GM12878 (cell line): ENCODE measurements at regions not wholly inside any gene's neighbourhood (a gene's known extent, or its start where the extent isn't known, plus 50 kb on each side); places are given as distances from the start of the nearest gene placed in this dataset.

ENCODE experiments used
- ATAC-seq: fragments of 200-7000 bp; cut with Tn5 transposase; 3 replicates; pipeline ENCODE4 v1.9.1; 2020; ENCODE audit warnings: mild to moderate bottlenecking, moderate library complexity
- BruUV-seq: library from RNA; stranded (reverse); fragments of 400-500 nt; replicated peaks from 2 replicates; lab custom pipeline; 2021; lab: Mats Ljungman, UMichigan
- CTCF ChIA-PET: fragments of 300-600 bp; sonication (Branson Sonifier 250); formaldehyde crosslinking; extraction: SDS; loops from one replicate; lab custom pipeline; 2021; ENCODE audit warnings: inconsistent platforms; lab: Yijun Ruan, JAX
- POLR2A ChIA-PET: fragments of 350-600 bp; formaldehyde crosslinking; extraction: SDS; loops from one replicate; lab custom pipeline; 2021; ENCODE audit warnings: inconsistent platforms; lab: Charles Lee
- RAD21 ChIA-PET: fragments of 300-600 bp; sonication (Branson Sonifier 250); formaldehyde crosslinking; loops from one replicate; lab custom pipeline; 2023; ENCODE audit warnings: antibody characterized with exemption; ENCODE audit not compliant: unreplicated experiment; lab: Charles Lee
- SMC1A ChIA-PET: fragments of 300-600 bp; sonication (Branson Sonifier 250); formaldehyde crosslinking; loops from one replicate; lab custom pipeline; 2023; ENCODE audit not compliant: unreplicated experiment, uncharacterized antibody; lab: Charles Lee
- DNase-seq: peaks from one replicate; pipeline ENCODE4 v3.0.0-alpha.2; 2011; ENCODE audit warnings: low read depth, low spot score
- FAIRE-seq: peaks from 3 replicates; lab custom pipeline; 2011; peaks lifted over from hg19 to GRCh38; lab: Jason Lieb, UNC
- H2AFZ ChIP-seq: 2 replicates; pipeline ENCODE4 v1.6.0; 2011; ENCODE audit warnings: low read depth, low read length, control low read depth; ENCODE audit not compliant: control insufficient read depth
- H3K27ac ChIP-seq: 2 replicates; pipeline ENCODE4 v1.5.1; 2011; ENCODE audit warnings: control low read depth; ENCODE audit not compliant: control insufficient read depth, insufficient read depth
- H3K27me3 ChIP-seq, 2 experiments: replicated peaks in 1 of 2; 2 replicates each; pipeline versions ENCODE4 v1.6.0 to v1.6.1; 2011; ENCODE audit warnings: low read length in 1 of 2; ENCODE audit not compliant: control insufficient read depth in 2 of 2, insufficient read depth in 2 of 2
- H3K36me3 ChIP-seq, 2 experiments: 2 replicates each; pipeline ENCODE4 v1.5.1; 2011; ENCODE audit warnings: low read length in 1 of 2; ENCODE audit not compliant: control insufficient read depth in 2 of 2, insufficient read depth in 2 of 2
- H3K4me1 ChIP-seq: 2 replicates; pipeline ENCODE4 v1.6.1; 2011; ENCODE audit warnings: mild to moderate bottlenecking, low read length, moderate library complexity, mixed read lengths; ENCODE audit not compliant: control insufficient read depth, insufficient read depth
- H3K4me2 ChIP-seq: 2 replicates; pipeline ENCODE4 v1.6.0; 2011; ENCODE audit warnings: control low read depth; ENCODE audit not compliant: control insufficient read depth, insufficient read depth
- H3K4me3 ChIP-seq: fragments of 200-600 bp; sonication (generic); 2 replicates; pipeline ENCODE4 v1.5.1; 2016
- H3K79me2 ChIP-seq: 2 replicates; pipeline ENCODE4 v1.6.0; 2011; ENCODE audit warnings: low read length; ENCODE audit not compliant: control insufficient read depth, insufficient read depth
- H3K9ac ChIP-seq: 2 replicates; pipeline ENCODE4 v1.8.0; 2011; ENCODE audit warnings: low read length, control low read depth, mixed read lengths; ENCODE audit not compliant: control insufficient read depth, insufficient read depth
- H3K9me3 ChIP-seq: replicated peaks from 3 replicates; pipeline ENCODE4 v1.5.1; 2011; ENCODE audit warnings: mild to moderate bottlenecking, low read length; ENCODE audit not compliant: control insufficient read depth, insufficient read depth
- H4K20me1 ChIP-seq: 2 replicates; pipeline ENCODE4 v1.6.0; 2011; ENCODE audit not compliant: control insufficient read depth, insufficient read depth
- CREB1 ChIP-seq: IDR thresholded peaks from 2 replicates; pipeline ENCODE4 v1.6.1; 2012; ENCODE audit warnings: low read depth, mild to moderate bottlenecking, inconsistent platforms
- EED ChIP-seq: sonication (generic); IDR thresholded peaks from 2 replicates; pipeline ENCODE4 v1.6.1; 2016; ENCODE audit warnings: antibody characterized with exemption, low read depth
- ESRRA ChIP-seq: IDR thresholded peaks from 2 replicates; pipeline ENCODE4 v1.6.1; 2012; ENCODE audit warnings: mild to moderate bottlenecking, low read length, improper control_type of control experiment
- HDGF ChIP-seq: fragments of 450-650 bp; IDR thresholded peaks from 2 replicates; pipeline ENCODE4 v1.6.1; 2016; ENCODE audit warnings: antibody characterized with exemption
- SP1 ChIP-seq: IDR thresholded peaks from one replicate; pipeline ENCODE4 v1.6.1; 2011; ENCODE audit warnings: low read depth, low read length
- SUZ12 ChIP-seq: fragments of 200-600 bp; sonication (generic); IDR thresholded peaks from one replicate; pipeline ENCODE4 v1.6.1; 2018; ENCODE audit warnings: antibody characterized with exemption, mild to moderate bottlenecking; ENCODE audit not compliant: unreplicated experiment
- TARDBP ChIP-seq: IDR thresholded peaks from 2 replicates; pipeline ENCODE4 v1.6.1; 2016; ENCODE audit warnings: borderline replicate concordance
- ZNF622 ChIP-seq: fragments of 450-650 bp; IDR thresholded peaks from 2 replicates; pipeline ENCODE4 v1.6.1; 2017; ENCODE audit warnings: mild to moderate bottlenecking, inconsistent platforms
- WGBS: methylation state at CpG from one replicate; pipeline ENCODE4 v1.1.6; 2016; ENCODE audit warnings: low lambda C conversion rate; ENCODE audit not compliant: insufficient replicate concordance, insufficient coverage; ENCODE audit errors: missing lambda C conversion rate; 5-methylcytosine and 5-hydroxymethylcytosine counted together
- in situ Hi-C: fragments of 300-500 bp; cut with MboI; formaldehyde crosslinking; loops from 9 replicates; pipeline ENCODE4 v1.14.3; 2018; ENCODE audit warnings: mixed read lengths
- intact Hi-C: fragments of 100-400 bp; cut with micrococcal nuclease; formaldehyde crosslinking; loops from one replicate; pipeline ENCODE4 v1.14.2; 2022; ENCODE audit not compliant: unreplicated experiment
- TF ChIP-seq, protein P1 (sequence below): fragments of 150-350 bp; IDR thresholded peaks from 2 replicates; pipeline ENCODE4 v1.6.1; 2014; ENCODE audit warnings: mild to moderate bottlenecking, low read depth, low read length
- TF ChIP-seq, protein P2 (sequence below): fragments of 450-650 bp; IDR thresholded peaks from 2 replicates; pipeline ENCODE4 v1.6.1; 2017; ENCODE audit warnings: antibody characterized with exemption, mild to moderate bottlenecking, moderate library complexity
- TF ChIP-seq, protein P3 (sequence below): fragments of 450-650 bp; conservative IDR thresholded peaks from 2 replicates; pipeline ENCODE4 v1.6.1; 2017; ENCODE audit warnings: mild to moderate bottlenecking, moderate library complexity

DNA sequence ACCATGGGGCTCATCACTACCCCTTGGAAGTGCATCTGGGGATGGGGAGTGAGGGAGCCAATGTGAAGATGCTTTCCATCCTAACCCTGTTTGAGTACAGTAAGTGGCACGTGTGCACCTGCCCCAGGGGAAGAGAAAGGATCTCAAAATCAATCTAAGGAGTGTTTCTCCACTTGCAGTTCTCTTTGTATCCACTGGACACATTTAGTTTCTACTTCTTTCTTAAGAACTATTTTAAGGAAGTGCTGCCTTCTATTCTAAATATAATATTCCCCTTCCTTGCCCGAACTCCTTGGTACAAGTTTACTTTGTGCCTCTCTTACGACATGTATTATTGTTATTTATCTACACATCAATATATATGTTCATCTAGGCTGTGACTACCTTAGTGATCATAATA is 73.8 kb downstream of the TTC6 start:
- TF ChIP-seq, protein P1, sequence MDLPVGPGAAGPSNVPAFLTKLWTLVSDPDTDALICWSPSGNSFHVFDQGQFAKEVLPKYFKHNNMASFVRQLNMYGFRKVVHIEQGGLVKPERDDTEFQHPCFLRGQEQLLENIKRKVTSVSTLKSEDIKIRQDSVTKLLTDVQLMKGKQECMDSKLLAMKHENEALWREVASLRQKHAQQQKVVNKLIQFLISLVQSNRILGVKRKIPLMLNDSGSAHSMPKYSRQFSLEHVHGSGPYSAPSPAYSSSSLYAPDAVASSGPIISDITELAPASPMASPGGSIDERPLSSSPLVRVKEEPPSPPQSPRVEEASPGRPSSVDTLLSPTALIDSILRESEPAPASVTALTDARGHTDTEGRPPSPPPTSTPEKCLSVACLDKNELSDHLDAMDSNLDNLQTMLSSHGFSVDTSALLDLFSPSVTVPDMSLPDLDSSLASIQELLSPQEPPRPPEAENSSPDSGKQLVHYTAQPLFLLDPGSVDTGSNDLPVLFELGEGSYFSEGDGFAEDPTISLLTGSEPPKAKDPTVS: no peak
- no peak for TF ChIP-seq SP1
- no peak for TF ChIP-seq TARDBP
- no peak for TF ChIP-seq CREB1
- TF ChIP-seq, protein P2, sequence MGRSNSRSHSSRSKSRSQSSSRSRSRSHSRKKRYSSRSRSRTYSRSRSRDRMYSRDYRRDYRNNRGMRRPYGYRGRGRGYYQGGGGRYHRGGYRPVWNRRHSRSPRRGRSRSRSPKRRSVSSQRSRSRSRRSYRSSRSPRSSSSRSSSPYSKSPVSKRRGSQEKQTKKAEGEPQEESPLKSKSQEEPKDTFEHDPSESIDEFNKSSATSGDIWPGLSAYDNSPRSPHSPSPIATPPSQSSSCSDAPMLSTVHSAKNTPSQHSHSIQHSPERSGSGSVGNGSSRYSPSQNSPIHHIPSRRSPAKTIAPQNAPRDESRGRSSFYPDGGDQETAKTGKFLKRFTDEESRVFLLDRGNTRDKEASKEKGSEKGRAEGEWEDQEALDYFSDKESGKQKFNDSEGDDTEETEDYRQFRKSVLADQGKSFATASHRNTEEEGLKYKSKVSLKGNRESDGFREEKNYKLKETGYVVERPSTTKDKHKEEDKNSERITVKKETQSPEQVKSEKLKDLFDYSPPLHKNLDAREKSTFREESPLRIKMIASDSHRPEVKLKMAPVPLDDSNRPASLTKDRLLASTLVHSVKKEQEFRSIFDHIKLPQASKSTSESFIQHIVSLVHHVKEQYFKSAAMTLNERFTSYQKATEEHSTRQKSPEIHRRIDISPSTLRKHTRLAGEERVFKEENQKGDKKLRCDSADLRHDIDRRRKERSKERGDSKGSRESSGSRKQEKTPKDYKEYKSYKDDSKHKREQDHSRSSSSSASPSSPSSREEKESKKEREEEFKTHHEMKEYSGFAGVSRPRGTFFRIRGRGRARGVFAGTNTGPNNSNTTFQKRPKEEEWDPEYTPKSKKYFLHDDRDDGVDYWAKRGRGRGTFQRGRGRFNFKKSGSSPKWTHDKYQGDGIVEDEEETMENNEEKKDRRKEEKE: no peak
- no peak for TF ChIP-seq EED
- no peak for TF ChIP-seq ZNF622
- no peak for TF ChIP-seq SUZ12
- TF ChIP-seq ESRRA: no peak
- no peak for TF ChIP-seq HDGF
- TF ChIP-seq, protein P3, sequence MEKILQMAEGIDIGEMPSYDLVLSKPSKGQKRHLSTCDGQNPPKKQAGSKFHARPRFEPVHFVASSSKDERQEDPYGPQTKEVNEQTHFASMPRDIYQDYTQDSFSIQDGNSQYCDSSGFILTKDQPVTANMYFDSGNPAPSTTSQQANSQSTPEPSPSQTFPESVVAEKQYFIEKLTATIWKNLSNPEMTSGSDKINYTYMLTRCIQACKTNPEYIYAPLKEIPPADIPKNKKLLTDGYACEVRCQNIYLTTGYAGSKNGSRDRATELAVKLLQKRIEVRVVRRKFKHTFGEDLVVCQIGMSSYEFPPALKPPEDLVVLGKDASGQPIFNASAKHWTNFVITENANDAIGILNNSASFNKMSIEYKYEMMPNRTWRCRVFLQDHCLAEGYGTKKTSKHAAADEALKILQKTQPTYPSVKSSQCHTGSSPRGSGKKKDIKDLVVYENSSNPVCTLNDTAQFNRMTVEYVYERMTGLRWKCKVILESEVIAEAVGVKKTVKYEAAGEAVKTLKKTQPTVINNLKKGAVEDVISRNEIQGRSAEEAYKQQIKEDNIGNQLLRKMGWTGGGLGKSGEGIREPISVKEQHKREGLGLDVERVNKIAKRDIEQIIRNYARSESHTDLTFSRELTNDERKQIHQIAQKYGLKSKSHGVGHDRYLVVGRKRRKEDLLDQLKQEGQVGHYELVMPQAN: no peak
- TF ChIP-seq, all 136 proteins: peak for 0
- ChIA-PET RAD21 (no interaction called here), CTCF (no interaction called here), POLR2A (no interaction called here), SMC1A (no interaction called here)
- H2AFZ ChIP-seq: no peak overlapping the region
- no peaks in the 10 kb centered on the region for H3K27me3 ChIP-seq
- ATAC-seq: no peak
- no TSS peak for BruUV-seq
- FAIRE-seq: no peak
- WGBS: 0% methylated on average over 3 of the region's 3 CpGs
- no peak overlapping the region for H3K27ac ChIP-seq
- H3K9ac ChIP-seq: no peak overlapping the region
- no peak for DNase-seq
- no peak overlapping the region for H3K4me3 ChIP-seq
- no peaks in the 10 kb centered on the region for H3K9me3 ChIP-seq
- H3K79me2 ChIP-seq: no peaks in the 10 kb centered on the region
- in situ Hi-C loops (no loop called here), intact Hi-C loops (no loop called here)
- H3K4me1 ChIP-seq: no peaks in the 10 kb centered on the region
- H3K4me2 ChIP-seq: no peak overlapping the region
- H4K20me1 ChIP-seq: no peaks in the 10 kb centered on the region
- H3K36me3 ChIP-seq: no peaks in the 10 kb centered on the region
